GM12892 (cell line): ENCODE measurements at regions not wholly inside any gene's neighbourhood (a gene's known extent, or its start where the extent isn't known, plus 50 kb on each side); places are given as distances from the start of the nearest gene placed in this dataset.

Source experiments
- POLR2A ChIP-seq: IDR thresholded peaks from 2 replicates; pipeline ENCODE4 v1.6.1; 2011; ENCODE audit warnings: low read depth, low read length, control low read depth
- POLR2AphosphoS5 ChIP-seq: IDR thresholded peaks from 2 replicates; pipeline ENCODE4 v1.6.1; 2011; ENCODE audit warnings: low read depth, low read length, control low read depth

DNA sequence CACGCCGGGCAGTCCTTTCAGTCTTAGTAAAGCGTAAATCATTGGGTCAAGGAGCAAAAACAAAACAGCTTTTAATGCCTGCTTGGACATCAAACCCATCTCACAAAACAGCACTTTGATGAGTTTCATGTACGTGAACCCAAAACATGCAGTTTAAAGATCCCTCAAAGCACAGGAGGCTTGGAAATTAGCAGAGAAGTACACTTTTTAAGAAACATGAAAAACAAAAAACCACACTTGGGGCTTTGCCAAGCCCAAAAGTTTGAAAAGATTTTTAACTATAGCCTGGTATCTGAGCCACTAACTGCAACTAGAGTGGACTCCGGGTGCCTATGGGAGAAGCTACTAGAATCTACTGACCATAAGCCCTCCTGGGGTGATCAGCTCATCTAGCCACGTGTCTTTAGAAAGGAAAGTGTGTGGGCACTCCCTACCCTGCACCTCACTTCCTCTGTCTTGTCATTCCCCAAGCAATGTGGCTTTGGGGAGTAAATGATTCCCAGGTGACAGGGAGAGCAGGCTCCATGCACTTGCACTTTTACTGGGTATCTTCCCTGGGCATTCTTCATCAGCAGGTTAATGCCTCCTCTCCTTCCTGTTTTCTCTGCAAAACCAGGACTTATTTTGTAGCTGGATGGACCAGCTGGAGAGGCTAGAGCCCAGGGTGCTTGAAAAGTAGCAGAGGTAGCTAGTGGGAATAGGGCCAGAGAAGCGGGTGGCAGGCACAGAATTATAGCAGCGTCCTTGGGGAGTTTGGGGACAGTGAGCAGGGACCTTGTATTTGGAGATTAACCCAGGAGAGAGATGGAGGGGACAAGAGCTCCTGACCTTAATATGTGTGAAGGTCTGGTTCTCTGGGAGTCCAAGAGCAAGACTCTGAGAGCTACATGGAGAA lies 339.3 kb downstream of the BCL11B start:
- TF ChIP-seq POLR2AphosphoS5, result no peak
- no peak for TF ChIP-seq POLR2A
